GM13977 (cell line): ENCODE measurements at regions not wholly inside any gene's neighbourhood (a gene's known extent, or its start where the extent isn't known, plus 50 kb on each side); places are given as distances from the start of the nearest gene placed in this dataset.

Source experiments
- DNase-seq: peaks from one replicate; pipeline ENCODE4 v3.0.0; 2012; ENCODE audit warnings: low spot score
- CTCF ChIP-seq: IDR thresholded peaks from 2 replicates; pipeline ENCODE4 v1.5.1; 2012; ENCODE audit warnings: mild to moderate bottlenecking, control low read depth; ENCODE audit not compliant: insufficient read depth; ENCODE audit errors: extremely low read depth, missing control alignments
- in situ Hi-C: fragments of 300-500 bp; cut with MboI; formaldehyde crosslinking; loops from one replicate; pipeline ENCODE4 v1.12.0; 2022; ENCODE audit warnings: low sequenced_read_pairs, low pct_unique_long_range_greater_than_20kb, mixed read lengths, inconsistent platforms; ENCODE audit not compliant: unreplicated experiment

- no peak for DNase-seq
- no peak for TF ChIP-seq CTCF
- in situ Hi-C loops, result no loop called here
These were observed 139.0 kb downstream of the CYLD start for GRCh38 chr16:50880926-50881325.

- DNase-seq, result no peak
- in situ Hi-C loops, result no loop called here
- no peak for TF ChIP-seq CTCF
These were observed 138.2 kb downstream of the CYLD start for GRCh38 chr16:50879873-50880695.

- DNase-seq, result no peak
These were observed 137.2 kb downstream of the CYLD start for GRCh38 chr16:50878966-50879615.

GRCh38 chr16:50878536-50878935 lies 136.7 kb downstream of the CYLD start:
- no peak for TF ChIP-seq CTCF
- in situ Hi-C loops, result no loop called here
- DNase-seq, result no peak

More at GRCh38 chr16:50878966-50879615, 137.2 kb downstream of the CYLD start:
- TF ChIP-seq CTCF, result no peak
- in situ Hi-C loops, result no loop called here

- in situ Hi-C loops, result no loop called here
- no peak for TF ChIP-seq CTCF
- DNase-seq, result no peak
These were observed 134.4 kb downstream of the CYLD start for GRCh38 chr16:50876263-50876662.

- TF ChIP-seq CTCF, result no peak
- in situ Hi-C loops, result no loop called here
- DNase-seq, result no peak
These were observed 126.7 kb downstream of the CYLD start for GRCh38 chr16:50868577-50868976.
